WERI-Rb-1 (cell line): ENCODE measurements at regions not wholly inside any gene's neighbourhood (a gene's known extent, or its start where the extent isn't known, plus 50 kb on each side); places are given as distances from the start of the nearest gene placed in this dataset.

Experiments
- DNase-seq: peaks from one replicate; pipeline ENCODE4 v3.0.0-alpha.2; 2020
- H3K27ac ChIP-seq: fragments of 250-450 bp; sonication (Bioruptor Pico); 2 replicates; pipeline ENCODE4 v1.5.1; 2020; ENCODE audit warnings: mild to moderate bottlenecking, moderate library complexity
- H3K27me3 ChIP-seq: fragments of 250-450 bp; sonication (Bioruptor Pico); 2 replicates; pipeline ENCODE4 v1.5.1; 2021; ENCODE audit warnings: mild to moderate bottlenecking, low read depth, moderate library complexity; ENCODE audit not compliant: insufficient read depth, severe bottlenecking
- H3K36me3 ChIP-seq: fragments of 250-450 bp; sonication (Bioruptor Pico); 2 replicates; pipeline ENCODE4 v1.5.1; 2020; ENCODE audit warnings: mild to moderate bottlenecking, moderate library complexity
- H3K4me3 ChIP-seq: 2 replicates; pipeline ENCODE4 v1.5.1; 2011; ENCODE audit warnings: low read depth, mild to moderate bottlenecking, control low read depth, low read length
- H3K9me3 ChIP-seq: fragments of 250-450 bp; sonication (Bioruptor Pico); 2 replicates; pipeline ENCODE4 v1.5.1; 2021; ENCODE audit warnings: mild to moderate bottlenecking, moderate library complexity; ENCODE audit not compliant: severe bottlenecking
- TF ChIP-seq, protein P1 (sequence below): IDR thresholded peaks from 2 replicates; pipeline ENCODE4 v1.5.1; 2011; ENCODE audit warnings: low read depth, mild to moderate bottlenecking, control low read depth, inconsistent platforms, low read length

DNA sequence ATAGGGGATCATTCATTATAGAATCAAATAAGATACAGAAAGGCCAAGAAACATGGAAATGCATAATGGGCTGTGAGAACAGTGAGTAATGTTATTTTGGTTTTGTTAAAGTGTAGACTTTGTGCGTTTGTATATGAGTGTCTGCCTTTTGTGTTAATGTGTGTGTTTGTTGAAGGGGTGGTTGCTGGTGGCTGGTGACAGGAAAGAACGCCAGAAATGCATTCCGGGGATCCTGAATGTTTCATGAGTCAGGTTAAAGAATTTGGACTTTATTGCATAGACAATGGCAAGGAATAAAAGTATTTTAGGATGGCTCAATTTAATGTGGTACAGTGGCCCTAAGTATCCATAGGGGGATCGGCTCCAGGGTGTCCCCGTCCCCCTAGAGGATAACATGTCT is 1228.9 kb downstream of the PCDH7 start:
- Histone ChIP-seq H3K36me3 (no peaks in the 10 kb centered on the region), H3K27me3 (no peaks in the 10 kb centered on the region), H3K27ac (no peak overlapping the region), H3K4me3 (no peak overlapping the region), H3K9me3 (no peaks in the 10 kb centered on the region)
- DNase-seq = no peak
- TF ChIP-seq, protein P1, sequence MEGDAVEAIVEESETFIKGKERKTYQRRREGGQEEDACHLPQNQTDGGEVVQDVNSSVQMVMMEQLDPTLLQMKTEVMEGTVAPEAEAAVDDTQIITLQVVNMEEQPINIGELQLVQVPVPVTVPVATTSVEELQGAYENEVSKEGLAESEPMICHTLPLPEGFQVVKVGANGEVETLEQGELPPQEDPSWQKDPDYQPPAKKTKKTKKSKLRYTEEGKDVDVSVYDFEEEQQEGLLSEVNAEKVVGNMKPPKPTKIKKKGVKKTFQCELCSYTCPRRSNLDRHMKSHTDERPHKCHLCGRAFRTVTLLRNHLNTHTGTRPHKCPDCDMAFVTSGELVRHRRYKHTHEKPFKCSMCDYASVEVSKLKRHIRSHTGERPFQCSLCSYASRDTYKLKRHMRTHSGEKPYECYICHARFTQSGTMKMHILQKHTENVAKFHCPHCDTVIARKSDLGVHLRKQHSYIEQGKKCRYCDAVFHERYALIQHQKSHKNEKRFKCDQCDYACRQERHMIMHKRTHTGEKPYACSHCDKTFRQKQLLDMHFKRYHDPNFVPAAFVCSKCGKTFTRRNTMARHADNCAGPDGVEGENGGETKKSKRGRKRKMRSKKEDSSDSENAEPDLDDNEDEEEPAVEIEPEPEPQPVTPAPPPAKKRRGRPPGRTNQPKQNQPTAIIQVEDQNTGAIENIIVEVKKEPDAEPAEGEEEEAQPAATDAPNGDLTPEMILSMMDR = no peak

DNA sequence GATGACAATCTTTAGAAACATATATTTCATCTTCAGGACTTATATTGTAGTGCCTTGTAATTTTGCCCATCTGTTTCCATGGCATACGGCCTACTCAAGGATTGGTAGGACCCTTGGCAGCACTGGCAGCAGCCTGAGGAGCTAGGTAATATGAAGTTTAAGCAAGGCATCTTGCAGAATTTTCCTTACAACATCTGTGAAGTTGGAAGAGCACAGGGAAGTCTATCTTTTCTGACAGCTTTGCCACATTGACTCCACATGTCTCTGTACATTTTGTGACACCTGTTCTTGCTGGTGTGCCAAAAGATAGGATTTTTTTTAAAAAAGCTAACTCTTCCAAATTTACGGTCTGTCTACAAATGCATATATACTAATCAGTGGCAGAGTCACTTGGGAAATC is 1235.2 kb downstream of the PCDH7 start:
- TF ChIP-seq, protein P1 = no peak
- H3K36me3 ChIP-seq = no peaks in the 10 kb centered on the region

DNA sequence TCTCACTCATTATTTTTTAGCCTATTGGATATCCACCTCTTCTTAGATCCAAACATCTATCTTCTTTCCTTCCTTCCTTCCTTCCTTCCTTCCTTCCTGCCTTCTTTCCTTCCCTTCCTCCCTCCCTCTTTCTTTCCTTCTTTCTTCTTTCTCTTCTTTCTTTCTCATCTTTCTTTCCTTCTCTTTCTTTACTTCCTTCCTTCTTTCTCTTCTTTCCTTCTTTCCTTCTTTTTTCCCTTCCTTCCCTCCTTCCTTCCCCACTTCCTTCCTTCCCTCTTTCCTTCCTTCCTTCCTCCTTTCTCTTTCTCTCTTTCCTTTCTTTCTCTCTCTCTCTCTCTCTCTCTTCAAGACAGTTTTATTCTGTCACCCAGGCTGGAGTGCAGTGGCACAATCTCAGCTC is 1239.8 kb downstream of the PCDH7 start:
- Histone ChIP-seq H3K27ac (no peak overlapping the region), H3K27me3 (no peaks in the 10 kb centered on the region), H3K36me3 (no peaks in the 10 kb centered on the region), H3K4me3 (no peak overlapping the region), H3K9me3 (no peaks in the 10 kb centered on the region)
- TF ChIP-seq, protein P1 = no peak
- DNase-seq = no peak

More for the DNA sequence above, 1235.2 kb downstream of the PCDH7 start:
- Histone ChIP-seq H3K27ac (no peak overlapping the region), H3K27me3 (no peaks in the 10 kb centered on the region), H3K4me3 (no peak overlapping the region), H3K9me3 (no peaks in the 10 kb centered on the region)
- no peak for DNase-seq

DNA sequence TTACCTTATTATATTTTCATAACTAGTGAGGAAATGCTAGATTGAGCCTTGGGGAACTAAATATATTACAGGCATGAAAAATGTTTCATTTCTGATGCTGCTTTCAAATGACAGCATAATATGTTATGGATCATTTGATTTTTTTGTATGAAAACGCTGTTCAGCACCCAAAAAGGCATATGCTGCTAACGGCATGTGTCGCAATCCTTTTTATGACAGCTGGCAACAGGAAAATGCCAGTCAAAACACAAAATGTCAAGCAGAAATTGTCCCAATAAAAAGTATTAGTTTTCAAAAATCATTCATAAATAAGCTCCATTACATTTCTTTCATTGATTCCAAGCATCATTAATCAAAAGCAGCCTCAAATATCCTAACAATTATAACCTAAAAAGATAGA is 1244.5 kb downstream of the PCDH7 start:
- DNase-seq = no peak
- TF ChIP-seq, protein P1 = no peak
- no peaks in the 10 kb centered on the region for H3K36me3 ChIP-seq

DNA sequence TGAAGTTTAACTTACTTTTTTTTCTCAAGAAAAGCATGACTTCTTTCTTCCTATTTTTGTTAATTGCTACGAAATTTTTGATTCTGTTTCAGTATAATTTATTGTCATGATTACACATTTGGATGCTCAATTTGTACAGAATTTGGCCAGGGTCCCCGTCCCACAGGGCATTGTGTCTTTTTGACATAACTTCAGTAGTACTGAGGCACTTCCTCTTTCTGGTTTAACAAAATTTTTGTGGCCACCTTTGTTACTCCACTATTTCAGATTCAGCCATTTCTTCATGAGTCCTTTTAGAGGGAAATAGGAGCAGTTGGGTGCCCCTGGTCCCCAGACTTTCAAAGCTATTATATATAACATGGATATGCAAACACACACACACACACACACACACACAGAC is 1248.7 kb downstream of the PCDH7 start:
- no peaks in the 10 kb centered on the region for H3K9me3 ChIP-seq
- TF ChIP-seq, protein P1 = no peak
- no peak overlapping the region for H3K4me3 ChIP-seq
- H3K27ac ChIP-seq = no peak overlapping the region
- no peak for DNase-seq
- H3K36me3 ChIP-seq = no peaks in the 10 kb centered on the region
- no peaks in the 10 kb centered on the region for H3K27me3 ChIP-seq

More for the DNA sequence above, 1244.5 kb downstream of the PCDH7 start:
- no peak overlapping the region for H3K27ac ChIP-seq
- no peak overlapping the region for H3K4me3 ChIP-seq
- H3K9me3 ChIP-seq = no peaks in the 10 kb centered on the region
- no peaks in the 10 kb centered on the region for H3K27me3 ChIP-seq

DNA sequence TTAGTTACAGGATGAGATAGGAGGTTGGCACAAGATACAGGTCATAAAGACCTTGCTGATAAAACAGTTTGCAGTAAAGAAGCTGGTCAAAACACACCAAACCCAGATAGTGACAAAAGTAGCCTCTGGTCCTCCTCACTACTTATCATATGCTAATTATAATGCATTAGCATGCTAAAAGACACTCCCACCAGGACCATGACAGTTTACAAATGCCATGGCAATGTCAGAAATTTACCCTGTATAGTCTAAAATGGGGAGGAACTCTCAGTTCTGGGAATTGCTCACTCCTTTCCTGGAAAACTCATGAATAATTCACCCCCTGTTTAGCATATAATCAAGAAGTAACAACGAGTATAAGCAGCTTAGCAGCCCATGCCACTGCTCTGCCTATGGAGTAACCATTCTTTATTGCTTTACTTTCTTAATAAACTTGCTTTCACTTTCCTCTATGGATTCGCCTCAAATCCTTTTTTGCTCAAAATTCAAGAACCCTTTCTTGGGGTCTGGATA is 1254.4 kb downstream of the PCDH7 start:
- Histone ChIP-seq H3K9me3 (peaks cover 3% of the 10 kb centered on the region), H3K4me3 (no peak overlapping the region), H3K27ac (no peak overlapping the region), H3K36me3 (no peaks in the 10 kb centered on the region), H3K27me3 (no peaks in the 10 kb centered on the region)
- no peak for DNase-seq
- TF ChIP-seq, protein P1 = no peak
